HS-5 (cell line): ENCODE measurements at regions not wholly inside any gene's neighbourhood (a gene's known extent, or its start where the extent isn't known, plus 50 kb on each side); places are given as distances from the start of the nearest gene placed in this dataset.

Source experiments
- DNase-seq: peaks from one replicate; pipeline ENCODE4 v3.0.0-alpha.2; 2012; ENCODE audit warnings: low read depth

GRCh38 chr3:34294240-34294639, 495.8 kb downstream of the PDCD6IP start:
- DNase-seq, result no peak

- no peak for DNase-seq
These were observed 498.4 kb downstream of the PDCD6IP start for GRCh38 chr3:34296796-34297195.

- DNase-seq, result no peak
These were observed 500.2 kb downstream of the PDCD6IP start for GRCh38 chr3:34298653-34299052.

- no peak for DNase-seq
These were observed 502.2 kb downstream of the PDCD6IP start for GRCh38 chr3:34300621-34301020.

- DNase-seq, result no peak
These were observed 502.9 kb downstream of the PDCD6IP start for GRCh38 chr3:34301313-34301712.

- DNase-seq, result no peak
These were observed 506.8 kb downstream of the PDCD6IP start for GRCh38 chr3:34305266-34305665.

GRCh38 chr3:34312684-34313083, 514.3 kb downstream of the PDCD6IP start:
- DNase-seq, result no peak

GRCh38 chr3:34319881-34320280, 521.5 kb downstream of the PDCD6IP start:
- no peak for DNase-seq

- no peak for DNase-seq
These were observed 525.1 kb downstream of the PDCD6IP start for GRCh38 chr3:34323517-34323916.

GRCh38 chr3:34346656-34347055, 548.2 kb downstream of the PDCD6IP start:
- no peak for DNase-seq

GRCh38 chr3:34351882-34352777, 553.7 kb downstream of the PDCD6IP start:
- no peak for DNase-seq

GRCh38 chr3:34352778-34353331, 554.4 kb downstream of the PDCD6IP start:
- no peak for DNase-seq

GRCh38 chr3:34357461-34357860, 559.0 kb downstream of the PDCD6IP start:
- no peak for DNase-seq

GRCh38 chr3:34359064-34359463, 560.6 kb downstream of the PDCD6IP start:
- no peak for DNase-seq

GRCh38 chr3:34360713-34361112, 562.3 kb downstream of the PDCD6IP start:
- no peak for DNase-seq

GRCh38 chr3:34361921-34362320, 563.5 kb downstream of the PDCD6IP start:
- DNase-seq, result no peak

GRCh38 chr3:34362910-34363309, 564.5 kb downstream of the PDCD6IP start:
- DNase-seq, result no peak

GRCh38 chr3:34363881-34364280, 565.5 kb downstream of the PDCD6IP start:
- no peak for DNase-seq

GRCh38 chr3:34364335-34364734, 565.9 kb downstream of the PDCD6IP start:
- DNase-seq, result no peak

GRCh38 chr3:34365231-34365630, 566.8 kb downstream of the PDCD6IP start:
- no peak for DNase-seq

GRCh38 chr3:34365771-34366170, 567.3 kb downstream of the PDCD6IP start:
- DNase-seq, result no peak

- no peak for DNase-seq
These were observed 569.1 kb downstream of the PDCD6IP start for GRCh38 chr3:34367521-34367920.

- DNase-seq, result no peak
These were observed 576.1 kb downstream of the PDCD6IP start for GRCh38 chr3:34374521-34374920.

- no peak for DNase-seq
These were observed 578.3 kb downstream of the PDCD6IP start for GRCh38 chr3:34376691-34377090.
